ENCODE measurements at regions not wholly inside any gene's neighbourhood (a gene's known extent, or its start where the extent isn't known, plus 50 kb on each side); places are given as distances from the start of the nearest gene placed in this dataset.

- no TSS peak for BruUV-seq (replicated peaks)
- no peaks in the 10 kb centered on the region for H3K9me3 ChIP-seq
- intact Hi-C loops (cut with micrococcal nuclease; ENCODE audit: unreplicated experiment): no loop called here
- H3K36me3 ChIP-seq (ENCODE audit: control insufficient read depth, insufficient read depth, low read length): no peaks in the 10 kb centered on the region
- DNase-seq: no peak
- Mint-ChIP-seq H3K36me3 (ENCODE audit: insufficient read depth, unreplicated experiment) (no peaks in the 10 kb centered on the region), H3K4me3 (ENCODE audit: unreplicated experiment) (no peak overlapping the region), H3K27me3 (ENCODE audit: insufficient read depth, unreplicated experiment) (no peaks in the 10 kb centered on the region), H3K9me3 (ENCODE audit: unreplicated experiment) (no peaks in the 10 kb centered on the region), H3K27ac (ENCODE audit: unreplicated experiment) (no peak overlapping the region), H3K4me1 (ENCODE audit: low read depth, unreplicated experiment) (no peaks in the 10 kb centered on the region)
- POLR2A ChIA-PET: no interaction called here
- no peak overlapping the region for H3K4me3 ChIP-seq (ENCODE audit: low read depth, low read length)
- no peak for TF ChIP-seq CTCF (IDR thresholded peaks at IDR 0.05; ENCODE audit: insufficient read depth in 1 of 2, low read depth in 1 of 2, low read length in 1 of 2, severe bottlenecking in 1 of 2, unreplicated experiment in 1 of 2)
- no peaks in the 10 kb centered on the region for H3K27me3 ChIP-seq (replicated peaks; ENCODE audit: control insufficient read depth, insufficient read depth, low read length)
- CTCF ChIA-PET: no interaction called here
- H3K4me1 ChIP-seq: no peaks in the 10 kb centered on the region
Observed at GRCh38 chr7:85289279-85289678, 102.4 kb upstream of the SEMA3D start.

- intact Hi-C loops (cut with micrococcal nuclease; ENCODE audit: unreplicated experiment): no loop called here
- no peaks in the 10 kb centered on the region for H3K9me3 ChIP-seq
- H3K4me3 Mint-ChIP-seq (ENCODE audit: unreplicated experiment): no peak overlapping the region
- no peak overlapping the region for H3K27ac Mint-ChIP-seq (ENCODE audit: unreplicated experiment)
- DNase-seq: no peak
- H3K36me3 ChIP-seq (ENCODE audit: control insufficient read depth, insufficient read depth, low read length): no peaks in the 10 kb centered on the region
- no peaks in the 10 kb centered on the region for H3K4me1 ChIP-seq
- no peaks in the 10 kb centered on the region for H3K27me3 ChIP-seq (replicated peaks; ENCODE audit: control insufficient read depth, insufficient read depth, low read length)
- POLR2A ChIA-PET: no interaction called here
- H3K4me1 Mint-ChIP-seq (ENCODE audit: low read depth, unreplicated experiment): no peaks in the 10 kb centered on the region
- no peaks in the 10 kb centered on the region for H3K27me3 Mint-ChIP-seq (ENCODE audit: insufficient read depth, unreplicated experiment)
- CTCF ChIA-PET: no interaction called here
- no peaks in the 10 kb centered on the region for H3K36me3 Mint-ChIP-seq (ENCODE audit: insufficient read depth, unreplicated experiment)
- H3K4me3 ChIP-seq (ENCODE audit: low read depth, low read length): no peak overlapping the region
- TF ChIP-seq CTCF (IDR thresholded peaks at IDR 0.05; ENCODE audit: insufficient read depth in 1 of 2, low read depth in 1 of 2, low read length in 1 of 2, severe bottlenecking in 1 of 2, unreplicated experiment in 1 of 2): no peak
- no peaks in the 10 kb centered on the region for H3K9me3 Mint-ChIP-seq (ENCODE audit: unreplicated experiment)
- no TSS peak for BruUV-seq (replicated peaks)
Observed at GRCh38 chr7:85287106-85287825, 100.4 kb upstream of the SEMA3D start.

- H3K4me3 Mint-ChIP-seq (ENCODE audit: unreplicated experiment): no peak overlapping the region
- H3K4me3 ChIP-seq (ENCODE audit: low read depth, low read length): no peak overlapping the region
- no peaks in the 10 kb centered on the region for H3K4me1 Mint-ChIP-seq (ENCODE audit: low read depth, unreplicated experiment)
- no peaks in the 10 kb centered on the region for H3K36me3 Mint-ChIP-seq (ENCODE audit: insufficient read depth, unreplicated experiment)
- intact Hi-C loops (cut with micrococcal nuclease; ENCODE audit: unreplicated experiment): no loop called here
- BruUV-seq (replicated peaks): no TSS peak
- DNase-seq: no peak
- H3K9me3 Mint-ChIP-seq (ENCODE audit: unreplicated experiment): no peaks in the 10 kb centered on the region
- H3K9me3 ChIP-seq: no peaks in the 10 kb centered on the region
- H3K27me3 Mint-ChIP-seq (ENCODE audit: insufficient read depth, unreplicated experiment): no peaks in the 10 kb centered on the region
- no peaks in the 10 kb centered on the region for H3K27me3 ChIP-seq (replicated peaks; ENCODE audit: control insufficient read depth, insufficient read depth, low read length)
- no peaks in the 10 kb centered on the region for H3K4me1 ChIP-seq
- no peaks in the 10 kb centered on the region for H3K36me3 ChIP-seq (ENCODE audit: control insufficient read depth, insufficient read depth, low read length)
- no peak for TF ChIP-seq CTCF (IDR thresholded peaks at IDR 0.05; ENCODE audit: insufficient read depth in 1 of 2, low read depth in 1 of 2, low read length in 1 of 2, severe bottlenecking in 1 of 2, unreplicated experiment in 1 of 2)
- H3K27ac Mint-ChIP-seq (ENCODE audit: unreplicated experiment): no peak overlapping the region
- ChIA-PET POLR2A (no interaction called here), CTCF (no interaction called here)
Observed at GRCh38 chr7:85286446-85286845, 99.6 kb upstream of the SEMA3D start.

Measured in Caco-2 (cell line).